H9 (cell line): ENCODE measurements at regions not wholly inside any gene's neighbourhood (a gene's known extent, or its start where the extent isn't known, plus 50 kb on each side); places are given as distances from the start of the nearest gene placed in this dataset.
"Not testable (repeated sequence)": the region's sequence is repeated elsewhere in the genome, so short reads cannot be mapped to it uniquely, and the experiment has no call there.

Source experiments
- DNase-seq: peaks from one replicate; pipeline ENCODE4 v3.0.0-alpha.2; 2017
- H2AFZ ChIP-seq: one replicate; pipeline ENCODE4 v1.6.1; 2013; ENCODE audit warnings: mild to moderate bottlenecking, low read length, control low read depth, moderate library complexity
- H2AK5ac ChIP-seq: 2 replicates; pipeline ENCODE4 v1.6.1; 2013; ENCODE audit warnings: low read length, control low read depth, mixed read lengths; ENCODE audit not compliant: insufficient read length
- H2BK120ac ChIP-seq: one replicate; pipeline ENCODE4 v1.6.1; 2013; ENCODE audit warnings: low read depth, mild to moderate bottlenecking, low read length, control low read depth, inconsistent platforms; ENCODE audit not compliant: poor library complexity, severe bottlenecking
- H2BK12ac ChIP-seq: 2 replicates; pipeline ENCODE4 v1.6.1; 2013; ENCODE audit warnings: low read length, control low read depth, mixed read lengths, low read depth; ENCODE audit not compliant: insufficient read length
- H2BK15ac ChIP-seq: 2 replicates; pipeline ENCODE4 v1.6.1; 2013; ENCODE audit warnings: low read depth, low read length, control low read depth
- H2BK20ac ChIP-seq: one replicate; pipeline ENCODE4 v1.6.1; 2013; ENCODE audit warnings: low read depth, mild to moderate bottlenecking, low read length, control low read depth, inconsistent platforms; ENCODE audit not compliant: poor library complexity, severe bottlenecking
- H2BK5ac ChIP-seq: 2 replicates; pipeline ENCODE4 v1.6.1; 2013; ENCODE audit warnings: low read length, control low read depth, mixed read lengths; ENCODE audit not compliant: insufficient read length
- H3K14ac ChIP-seq: 2 replicates; pipeline ENCODE4 v1.6.1; 2013; ENCODE audit warnings: low read length, control low read depth; ENCODE audit not compliant: insufficient read depth
- H3K18ac ChIP-seq: 2 replicates; pipeline ENCODE4 v1.6.1; 2013; ENCODE audit warnings: low read depth, mild to moderate bottlenecking, mixed read lengths, low read length, control low read depth; ENCODE audit not compliant: insufficient read length
- H3K23ac ChIP-seq: 2 replicates; pipeline ENCODE4 v1.6.1; 2013; ENCODE audit warnings: low read length, control low read depth, mixed read lengths, low read depth; ENCODE audit not compliant: insufficient read length
- H3K23me2 ChIP-seq: 2 replicates; pipeline ENCODE4 v1.6.1; 2013; ENCODE audit warnings: low read depth, mild to moderate bottlenecking, mixed read lengths, low read length, control low read depth; ENCODE audit not compliant: insufficient read length, poor library complexity, severe bottlenecking
- H3K27ac ChIP-seq: 2 replicates; pipeline ENCODE4 v1.5.1; 2013; ENCODE audit warnings: low read length, control low read depth, mixed read lengths, low read depth; ENCODE audit not compliant: insufficient read length
- H3K27me3 ChIP-seq: 2 replicates; pipeline ENCODE4 v1.6.1; 2013; ENCODE audit warnings: low read length, control low read depth, inconsistent platforms; ENCODE audit not compliant: insufficient read depth
- H3K4ac ChIP-seq: 2 replicates; pipeline ENCODE4 v1.6.1; 2013; ENCODE audit warnings: low read depth, mild to moderate bottlenecking, control low read depth, inconsistent platforms, low read length, moderate library complexity
- H3K4me1 ChIP-seq: 2 replicates; pipeline ENCODE4 v1.6.1; 2013; ENCODE audit warnings: low read length, control low read depth, inconsistent platforms; ENCODE audit not compliant: insufficient read depth
- H3K4me2 ChIP-seq: 2 replicates; pipeline ENCODE4 v1.6.1; 2013; ENCODE audit warnings: low read length, control low read depth, mixed read lengths; ENCODE audit not compliant: insufficient read length, insufficient read depth
- H3K56ac ChIP-seq: 2 replicates; pipeline ENCODE4 v1.6.1; 2013; ENCODE audit warnings: low read depth, mild to moderate bottlenecking, mixed read lengths, low read length, control low read depth; ENCODE audit not compliant: insufficient read length
- H3K79me1 ChIP-seq: 2 replicates; pipeline ENCODE4 v1.6.1; 2013; ENCODE audit warnings: low read depth, mild to moderate bottlenecking, moderate library complexity, low read length, control low read depth, inconsistent platforms; ENCODE audit not compliant: insufficient read depth, poor library complexity, severe bottlenecking
- H3K79me2 ChIP-seq: 2 replicates; pipeline ENCODE4 v1.6.1; 2013; ENCODE audit warnings: low read length, control low read depth, inconsistent platforms; ENCODE audit not compliant: insufficient read depth
- H3K9ac ChIP-seq: 2 replicates; pipeline ENCODE4 v1.6.1; 2013; ENCODE audit warnings: low read length, control low read depth, mixed read lengths; ENCODE audit not compliant: insufficient read length; ENCODE audit errors: extremely low read depth
- H3K9me3 ChIP-seq: one replicate; pipeline ENCODE4 v1.6.1; 2013; ENCODE audit warnings: low read depth, low read length, inconsistent platforms; ENCODE audit not compliant: control insufficient read depth
- H3T11ph ChIP-seq: one replicate; pipeline ENCODE4 v1.6.1; 2013; ENCODE audit warnings: mild to moderate bottlenecking, low read length, control low read depth, inconsistent platforms
- H4K20me1 ChIP-seq: one replicate; pipeline ENCODE4 v1.6.1; 2013; ENCODE audit not compliant: control insufficient read depth, insufficient read length, insufficient read depth
- H4K5ac ChIP-seq: 2 replicates; pipeline ENCODE4 v1.6.1; 2013; ENCODE audit warnings: low read depth, mild to moderate bottlenecking, mixed read lengths, low read length, control low read depth; ENCODE audit not compliant: insufficient read length
- H4K8ac ChIP-seq: replicated peaks from 2 replicates; pipeline ENCODE4 v1.6.1; 2013; ENCODE audit warnings: low read length, control low read depth, mixed read lengths, low read depth; ENCODE audit not compliant: insufficient read length
- H4K91ac ChIP-seq: 2 replicates; pipeline ENCODE4 v1.6.1; 2013; ENCODE audit warnings: low read depth, mild to moderate bottlenecking, moderate library complexity, mixed read lengths, low read length, control low read depth; ENCODE audit not compliant: insufficient read length
- H3K27ac Mint-ChIP-seq, 3 experiments: 2 replicates in 2 of 3; 3 replicates in 1 of 3; pipeline ENCODE4 v1.8.0; 2020 to 2021; ENCODE audit warnings: mixed read lengths in 3 of 3, mild to moderate bottlenecking in 1 of 3, moderate library complexity in 1 of 3
- H3K27me3 Mint-ChIP-seq: 2 replicates; pipeline ENCODE4 v1.8.0; 2021; ENCODE audit warnings: low read depth, mild to moderate bottlenecking, moderate library complexity, mixed read lengths
- H3K36me3 Mint-ChIP-seq, 3 experiments: 2 replicates in 2 of 3; 3 replicates in 1 of 3; pipeline ENCODE4 v1.8.0; 2020 to 2021; ENCODE audit warnings: low read depth in 3 of 3, mixed read lengths in 3 of 3; ENCODE audit not compliant: insufficient read depth in 1 of 3
- H3K4me1 Mint-ChIP-seq, 2 experiments: 2 replicates each; pipeline ENCODE4 v1.8.0; 2020; ENCODE audit warnings: mixed read lengths in 2 of 2
- H3K4me3 Mint-ChIP-seq, 2 experiments: 2 replicates in 1 of 2; 3 replicates in 1 of 2; pipeline ENCODE4 v1.8.0; 2020 to 2021; ENCODE audit warnings: mild to moderate bottlenecking in 2 of 2, mixed read lengths in 2 of 2, moderate library complexity in 1 of 2
- H3K9me3 Mint-ChIP-seq, 2 experiments: 2 replicates in 1 of 2; 3 replicates in 1 of 2; pipeline ENCODE4 v1.8.0; 2020; ENCODE audit warnings: mild to moderate bottlenecking in 2 of 2, mixed read lengths in 2 of 2, moderate library complexity in 1 of 2
- WGBS: extraction: QIAGEN DNeasy Blood & Tissue Kit; methylation state at CpG from one replicate; pipeline ENCODE4 v1.1.7; 2013; ENCODE audit warnings: missing lambda C conversion rate, low lambda C conversion rate, mixed read lengths; ENCODE audit not compliant: insufficient read length; ENCODE audit errors: extremely low coverage; 5-methylcytosine and 5-hydroxymethylcytosine counted together
- TF ChIP-seq, protein P1 (sequence below): fragments of 200-600 bp; sonication (generic); conservative IDR thresholded peaks from 3 replicates; pipeline ENCODE4 v1.8.0; 2021; ENCODE audit warnings: antibody characterized with exemption, mild to moderate bottlenecking

DNA sequence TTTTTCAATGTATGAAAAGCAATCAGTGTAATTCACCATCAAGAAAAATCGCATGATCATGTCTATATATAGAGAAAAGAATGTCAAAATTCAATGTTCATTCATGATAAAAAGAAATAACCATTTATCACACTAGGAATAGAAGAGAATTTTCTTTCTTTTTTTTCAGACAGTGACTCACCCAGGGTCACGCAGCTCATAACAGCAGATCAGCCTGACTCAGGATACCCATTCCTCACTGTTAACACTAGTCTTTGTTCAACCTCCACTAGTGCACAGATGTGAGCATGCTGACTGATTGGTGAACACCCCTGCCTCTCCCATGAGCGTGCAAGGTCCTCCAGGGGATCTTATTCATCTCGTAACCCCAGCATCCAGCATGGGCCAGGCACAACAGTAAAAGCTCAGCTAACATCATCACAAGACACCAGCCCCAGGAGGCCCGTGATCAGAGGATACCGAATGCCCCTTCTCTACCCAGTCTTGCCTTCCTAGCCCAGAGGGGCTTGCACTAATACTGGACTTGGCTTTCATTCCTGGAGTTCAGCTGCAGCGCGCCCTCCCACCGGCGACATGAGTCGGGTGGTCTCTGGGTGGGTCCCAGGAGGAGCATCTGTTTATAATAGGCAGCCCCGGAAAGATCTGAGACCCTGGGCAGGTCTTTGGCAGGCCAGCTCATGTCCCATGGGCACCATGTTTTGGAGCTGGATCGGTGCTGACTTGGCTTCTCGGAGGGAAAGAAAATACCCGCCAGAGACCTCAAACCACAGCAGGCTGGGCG, 539.5 kb upstream of the SLC10A2 start:
- Histone ChIP-seq H3K9me3 (no peaks in the 10 kb centered on the region), H3K23ac (no peak overlapping the region), H3K27me3 (no peaks in the 10 kb centered on the region), H3K14ac (no peak overlapping the region), H3K9ac (no peak overlapping the region), H4K8ac (no peak overlapping the region), H2BK120ac (no peak overlapping the region), H3K18ac (no peak overlapping the region), H4K5ac (no peak overlapping the region), H3K56ac (no peak overlapping the region), H2BK12ac (no peak overlapping the region), H3K4me2 (no peak overlapping the region), H4K20me1 (no peaks in the 10 kb centered on the region), H3K79me1 (no peaks in the 10 kb centered on the region), H3K4ac (no peak overlapping the region), H4K91ac (no peak overlapping the region), H2AK5ac (no peak overlapping the region), H2BK20ac (no peak overlapping the region), H2BK5ac (no peak overlapping the region), H2BK15ac (no peak overlapping the region), H3K27ac (no peak overlapping the region), H3K23me2 (no peaks in the 10 kb centered on the region), H2AFZ (no peak overlapping the region), H3K79me2 (no peaks in the 10 kb centered on the region), H3T11ph (no peak overlapping the region), H3K4me1 (no peaks in the 10 kb centered on the region)
- no peak overlapping the region for H3K27ac Mint-ChIP-seq
- no peak overlapping the region for H3K4me3 Mint-ChIP-seq
- no peaks in the 10 kb centered on the region for H3K27me3 Mint-ChIP-seq
- no peaks in the 10 kb centered on the region; a peak in 1 of 5 replicates for H3K9me3 Mint-ChIP-seq
- TF ChIP-seq, protein P1, sequence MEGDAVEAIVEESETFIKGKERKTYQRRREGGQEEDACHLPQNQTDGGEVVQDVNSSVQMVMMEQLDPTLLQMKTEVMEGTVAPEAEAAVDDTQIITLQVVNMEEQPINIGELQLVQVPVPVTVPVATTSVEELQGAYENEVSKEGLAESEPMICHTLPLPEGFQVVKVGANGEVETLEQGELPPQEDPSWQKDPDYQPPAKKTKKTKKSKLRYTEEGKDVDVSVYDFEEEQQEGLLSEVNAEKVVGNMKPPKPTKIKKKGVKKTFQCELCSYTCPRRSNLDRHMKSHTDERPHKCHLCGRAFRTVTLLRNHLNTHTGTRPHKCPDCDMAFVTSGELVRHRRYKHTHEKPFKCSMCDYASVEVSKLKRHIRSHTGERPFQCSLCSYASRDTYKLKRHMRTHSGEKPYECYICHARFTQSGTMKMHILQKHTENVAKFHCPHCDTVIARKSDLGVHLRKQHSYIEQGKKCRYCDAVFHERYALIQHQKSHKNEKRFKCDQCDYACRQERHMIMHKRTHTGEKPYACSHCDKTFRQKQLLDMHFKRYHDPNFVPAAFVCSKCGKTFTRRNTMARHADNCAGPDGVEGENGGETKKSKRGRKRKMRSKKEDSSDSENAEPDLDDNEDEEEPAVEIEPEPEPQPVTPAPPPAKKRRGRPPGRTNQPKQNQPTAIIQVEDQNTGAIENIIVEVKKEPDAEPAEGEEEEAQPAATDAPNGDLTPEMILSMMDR, result no peak
- no peak for DNase-seq
- WGBS, result no CpG with 5 or more reads among the region's 16 CpGs
- no peaks in the 10 kb centered on the region; a peak in 2 of 7 replicates for H3K36me3 Mint-ChIP-seq
- H3K4me1 Mint-ChIP-seq, result peaks cover 1 to 4% of the 10 kb centered on the region in 2 experiments

DNA sequence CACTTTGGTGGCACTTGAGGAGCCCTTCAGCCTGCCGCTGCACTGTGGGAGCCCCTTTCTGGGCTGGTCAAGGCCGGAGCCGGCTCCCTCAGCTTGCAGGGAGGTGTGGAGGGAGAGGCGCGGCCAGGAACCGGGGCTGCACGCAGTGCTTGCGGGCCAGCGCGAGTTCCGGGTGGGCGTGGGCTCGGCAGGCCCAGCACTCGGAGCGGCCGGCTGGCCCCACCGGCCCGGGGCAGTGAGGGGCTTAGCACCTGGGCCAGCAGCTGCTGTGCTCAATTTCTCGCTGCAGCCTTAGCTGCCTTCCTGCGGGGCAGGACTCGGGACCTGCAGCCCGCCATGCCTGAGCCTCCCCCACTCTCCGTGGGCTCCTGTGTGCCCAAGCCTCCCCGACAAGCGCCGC, 533.7 kb upstream of the SLC10A2 start:
- H2BK15ac ChIP-seq, H3K27me3 Mint-ChIP-seq, H2BK120ac ChIP-seq, H3K4ac ChIP-seq, H3K4me1 Mint-ChIP-seq, H3T11ph ChIP-seq, H3K23ac ChIP-seq, H3K36me3 Mint-ChIP-seq, H2BK5ac ChIP-seq, H4K8ac ChIP-seq, DNase-seq, H3K23me2 ChIP-seq, H2BK12ac ChIP-seq, H3K9me3 ChIP-seq, H3K79me1 ChIP-seq, H2AFZ ChIP-seq, H3K27me3 ChIP-seq, H3K14ac ChIP-seq, H3K79me2 ChIP-seq, H3K9me3 Mint-ChIP-seq, H4K91ac ChIP-seq, H2AK5ac ChIP-seq, H3K18ac ChIP-seq, H3K27ac ChIP-seq, H3K9ac ChIP-seq, H3K56ac ChIP-seq, H3K27ac Mint-ChIP-seq, H3K4me2 ChIP-seq, H4K5ac ChIP-seq, H3K4me1 ChIP-seq, H2BK20ac ChIP-seq, H3K4me3 Mint-ChIP-seq, H4K20me1 ChIP-seq: not testable (repeated sequence)
- WGBS, result no CpG with 5 or more reads among the region's 26 CpGs
